ENCODE measurements at regions not wholly inside any gene's neighbourhood (a gene's known extent, or its start where the extent isn't known, plus 50 kb on each side); places are given as distances from the start of the nearest gene placed in this dataset.

- no peak for DNase-seq (ENCODE audit: low read depth in 2 of 2)
Measured at GRCh38 chr1:114224196-114224907, 70.7 kb upstream of the SYT6 start.

GRCh38 chr1:114222920-114223319, 69.3 kb upstream of the SYT6 start:
- no peak for DNase-seq (ENCODE audit: low read depth in 2 of 2)

- no peak for DNase-seq (ENCODE audit: low read depth in 2 of 2)
Measured at GRCh38 chr1:114219172-114219868, 65.7 kb upstream of the SYT6 start.

GRCh38 chr1:114218361-114219171, 64.9 kb upstream of the SYT6 start:
- DNase-seq (ENCODE audit: low read depth in 2 of 2): no peak

DNA sequence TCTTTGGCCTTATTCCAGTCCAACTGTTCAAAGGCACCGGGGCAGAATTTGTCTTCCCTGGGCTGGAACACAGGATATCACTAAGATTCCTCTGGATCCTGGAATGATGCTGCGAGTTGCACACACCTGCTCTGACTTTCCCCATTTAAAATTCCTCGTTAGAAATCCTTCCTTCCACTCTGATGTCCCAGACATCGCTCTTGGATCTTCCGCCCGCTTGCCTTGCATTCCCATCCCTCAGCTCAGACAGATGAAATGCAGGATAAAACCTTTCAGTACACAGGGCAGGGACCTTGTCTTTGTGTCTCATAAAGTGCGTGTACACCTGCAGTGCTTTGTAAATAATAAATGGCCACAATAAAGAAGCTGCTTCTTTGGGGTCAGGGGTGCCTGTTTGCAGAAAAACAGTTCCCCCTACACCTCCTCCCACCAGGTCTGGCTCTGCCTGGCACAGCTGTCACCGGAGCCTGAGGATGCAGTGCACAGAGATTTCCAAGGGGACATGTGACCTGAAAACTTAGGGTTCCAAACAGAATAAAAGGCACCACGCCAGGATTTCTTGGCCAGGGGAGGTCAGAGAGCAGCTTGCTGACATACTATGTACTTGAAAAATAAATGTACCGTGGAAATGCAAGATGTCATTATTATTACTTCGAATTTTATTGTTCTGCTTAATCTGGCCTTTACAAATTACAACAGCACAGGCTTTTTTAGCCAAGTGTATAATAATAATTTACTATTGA, 62.9 kb upstream of the SYT6 start:
- DNase-seq (ENCODE audit: low read depth in 2 of 2): no peak

GRCh38 chr1:114215436-114215835, 61.8 kb upstream of the SYT6 start:
- no peak for DNase-seq (ENCODE audit: low read depth in 2 of 2)

GRCh38 chr1:114214016-114214415, 60.3 kb upstream of the SYT6 start:
- no peak for DNase-seq (ENCODE audit: low read depth in 2 of 2)

- DNase-seq (ENCODE audit: low read depth in 2 of 2): no peak
Measured at GRCh38 chr1:114209971-114210370, 56.3 kb upstream of the SYT6 start.

- no peak for DNase-seq (ENCODE audit: low read depth in 2 of 2)
Measured at GRCh38 chr1:114208714-114209113, 55.0 kb upstream of the SYT6 start.

- no peak for DNase-seq (ENCODE audit: low read depth in 2 of 2)
Measured at GRCh38 chr1:114208106-114208505, 54.4 kb upstream of the SYT6 start.

GRCh38 chr1:114207635-114208034, 54.0 kb upstream of the SYT6 start:
- no peak for DNase-seq (ENCODE audit: low read depth in 2 of 2)

DNA sequence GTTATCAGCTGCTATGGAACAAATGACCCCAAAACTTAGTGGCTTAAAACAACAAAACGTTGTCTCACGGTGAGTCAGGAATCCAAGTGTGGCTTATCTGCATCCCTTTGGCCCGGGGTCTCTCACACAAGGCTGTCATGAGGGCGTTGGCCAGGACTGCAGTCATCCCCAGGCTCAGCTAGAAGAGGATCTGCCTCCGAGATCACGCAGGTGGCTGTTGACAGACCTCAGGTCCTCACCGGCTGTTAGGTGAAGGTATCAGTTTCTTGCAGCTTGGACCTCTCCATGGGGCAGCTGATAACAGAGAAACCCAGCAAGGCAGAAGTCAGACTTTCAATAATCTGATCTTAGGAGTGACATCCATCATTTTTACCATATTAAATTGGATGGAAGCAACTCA, 52.7 kb upstream of the SYT6 start:
- no peak for DNase-seq (ENCODE audit: low read depth in 2 of 2)

DNA sequence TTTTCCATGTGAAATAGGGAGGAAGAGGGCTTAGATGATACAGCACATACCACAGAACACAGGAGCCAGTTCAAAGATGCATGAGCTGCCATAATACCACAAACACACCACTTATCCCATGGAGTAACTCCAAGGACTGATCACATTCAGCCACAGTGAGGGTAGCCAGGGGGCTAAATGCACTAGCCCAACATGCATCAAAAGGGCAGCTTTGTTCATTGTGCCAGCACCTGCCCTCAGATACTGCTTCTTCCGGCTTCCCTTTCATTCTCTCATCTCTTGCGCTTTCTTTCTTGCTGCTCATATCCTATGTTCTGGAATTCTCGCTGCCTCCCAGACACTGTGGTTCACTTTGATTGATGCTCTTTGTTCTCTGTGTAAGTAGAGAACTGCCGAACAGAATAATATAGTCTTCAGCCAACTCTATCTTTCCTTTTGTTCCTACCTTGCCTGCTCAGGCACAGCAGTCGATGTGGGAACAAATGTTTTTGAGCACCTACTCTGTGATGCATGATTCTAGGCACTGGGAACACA, 50.0 kb upstream of the SYT6 start:
- no peak for DNase-seq (ENCODE audit: low read depth in 2 of 2)

Data from stimulated activated CD8-positive, alpha-beta memory T cell treated with anti-CD3 and anti-CD28 coated beads, Interleukin-15, amount 100 ng/mL, for 48 hours (primary cell).